IMR-90 (cell line): ENCODE measurements at regions not wholly inside any gene's neighbourhood (a gene's known extent, or its start where the extent isn't known, plus 50 kb on each side); places are given as distances from the start of the nearest gene placed in this dataset.

Source experiments
- ATAC-seq: fragments of 200-7000 bp; cut with Tn5 transposase; 2 replicates; pipeline ENCODE4 v1.9.1; 2020; ENCODE audit warnings: low read depth, mild to moderate bottlenecking, moderate library complexity
- BruUV-seq: library from RNA; stranded (reverse); fragments of 400-500 nt; replicated peaks from 2 replicates; lab custom pipeline; 2021; lab: Mats Ljungman, UMichigan
- CTCF ChIA-PET: fragments of 300-600 bp; formaldehyde crosslinking; extraction: SDS; loops from one replicate; lab custom pipeline; 2021; ENCODE audit warnings: antibody characterized with exemption; lab: Yijun Ruan, JAX
- POLR2A ChIA-PET: fragments of 300-600 bp; sonication (Branson Sonifier 250); formaldehyde crosslinking; loops from one replicate; lab custom pipeline; 2022; ENCODE audit warnings: antibody characterized with exemption; ENCODE audit not compliant: unreplicated experiment; lab: Charles Lee
- DNase-seq: peaks from one replicate; pipeline ENCODE4 v3.0.0; 2013
- H2AFZ ChIP-seq: replicated peaks from 2 replicates; pipeline ENCODE3; 2013; ENCODE audit warnings: low read length, mild to moderate bottlenecking; ENCODE audit not compliant: poor library complexity
- H2AK5ac ChIP-seq: 2 replicates; pipeline ENCODE4 v1.6.1; 2013; ENCODE audit warnings: low read depth, low read length, inconsistent platforms
- H2AK9ac ChIP-seq: replicated peaks from 2 replicates; pipeline ENCODE3; 2013; ENCODE audit warnings: mild to moderate bottlenecking, low read depth, low read length, moderate library complexity; ENCODE audit not compliant: poor library complexity
- H2BK120ac ChIP-seq: 2 replicates; pipeline ENCODE4 v1.6.1; 2013; ENCODE audit warnings: low read depth, low read length, inconsistent platforms
- H2BK15ac ChIP-seq: 3 replicates; pipeline ENCODE4 v1.6.1; 2013; ENCODE audit warnings: low read depth, low read length, inconsistent platforms
- H2BK20ac ChIP-seq: 2 replicates; pipeline ENCODE4 v1.6.1; 2013; ENCODE audit warnings: low read depth, mild to moderate bottlenecking, inconsistent platforms, low read length, moderate library complexity
- H2BK5ac ChIP-seq: 2 replicates; pipeline ENCODE4 v1.6.1; 2013; ENCODE audit warnings: mild to moderate bottlenecking, low read depth, low read length, inconsistent platforms; ENCODE audit not compliant: poor library complexity, severe bottlenecking
- H3K14ac ChIP-seq: replicated peaks from 2 replicates; pipeline ENCODE4 v1.6.1; 2013; ENCODE audit warnings: low read depth, low read length, inconsistent platforms
- H3K18ac ChIP-seq: 2 replicates; pipeline ENCODE4 v1.6.1; 2013; ENCODE audit warnings: low read depth, low read length, control low read depth
- H3K23ac ChIP-seq: 2 replicates; pipeline ENCODE4 v1.6.1; 2013; ENCODE audit warnings: low read depth, low read length, inconsistent platforms
- H3K27ac ChIP-seq: 2 replicates; pipeline ENCODE4 v1.5.1; 2013; ENCODE audit warnings: mild to moderate bottlenecking, control low read depth, low read length; ENCODE audit not compliant: insufficient read depth
- H3K27me3 ChIP-seq: 2 replicates; pipeline ENCODE4 v1.6.1; 2013; ENCODE audit warnings: low read length; ENCODE audit not compliant: control insufficient read depth, insufficient read depth
- H3K36me3 ChIP-seq: 2 replicates; pipeline ENCODE4 v1.6.1; 2013; ENCODE audit warnings: low read length, mixed read lengths; ENCODE audit not compliant: control insufficient read depth, insufficient read depth
- H3K4ac ChIP-seq: 2 replicates; pipeline ENCODE4 v1.6.1; 2013; ENCODE audit warnings: low read depth, low read length, inconsistent platforms
- H3K4me1 ChIP-seq: 2 replicates; pipeline ENCODE4 v1.6.1; 2013; ENCODE audit warnings: low read length, mixed read lengths; ENCODE audit not compliant: control insufficient read depth, insufficient read depth
- H3K4me2 ChIP-seq: 2 replicates; pipeline ENCODE4 v1.6.1; 2013; ENCODE audit warnings: low read depth, mild to moderate bottlenecking, control low read depth, low read length, moderate library complexity
- H3K4me3 ChIP-seq: 2 replicates; pipeline ENCODE4 v1.5.1; 2013; ENCODE audit warnings: low read depth, mild to moderate bottlenecking, control low read depth, low read length, moderate library complexity; ENCODE audit not compliant: insufficient read depth
- H3K56ac ChIP-seq: 2 replicates; pipeline ENCODE4 v1.6.1; 2013; ENCODE audit warnings: low read length, inconsistent platforms; ENCODE audit not compliant: insufficient read depth; ENCODE audit errors: extremely low read depth
- H3K79me1 ChIP-seq, 2 experiments: 2 replicates each; pipeline ENCODE4 v1.6.1; 2013; ENCODE audit warnings: low read length in 2 of 2, inconsistent platforms in 1 of 2, low read depth in 1 of 2
- H3K9ac ChIP-seq: 2 replicates; pipeline ENCODE4 v1.6.1; 2013; ENCODE audit warnings: low read depth, low read length, control low read depth
- H3K9me1 ChIP-seq: 2 replicates; pipeline ENCODE4 v1.6.1; 2013; ENCODE audit warnings: low read length, inconsistent platforms; ENCODE audit not compliant: insufficient read depth
- H3K9me3 ChIP-seq: 2 replicates; pipeline ENCODE4 v1.6.1; 2013; ENCODE audit warnings: low read length; ENCODE audit not compliant: control insufficient read depth, insufficient read depth
- H4K20me1 ChIP-seq: 2 replicates; pipeline ENCODE4 v1.6.1; 2013; ENCODE audit warnings: low read length, inconsistent platforms; ENCODE audit not compliant: insufficient read depth
- H4K5ac ChIP-seq: 2 replicates; pipeline ENCODE4 v1.6.1; 2013; ENCODE audit warnings: mild to moderate bottlenecking, low read depth, low read length, control low read depth
- H4K8ac ChIP-seq, 2 experiments: 2 replicates each; pipeline ENCODE4 v1.6.1; 2013; ENCODE audit warnings: low read depth in 2 of 2, low read length in 2 of 2, control low read depth in 1 of 2, inconsistent platforms in 1 of 2
- H4K91ac ChIP-seq: 2 replicates; pipeline ENCODE4 v1.6.1; 2013; ENCODE audit warnings: low read depth, low read length, inconsistent platforms; ENCODE audit not compliant: insufficient read depth
- MXI1 ChIP-seq: IDR thresholded peaks from 2 replicates; pipeline ENCODE4 v1.6.1; 2012; ENCODE audit warnings: low read depth, mild to moderate bottlenecking, low read length, moderate library complexity, borderline replicate concordance
- NFE2L2 ChIP-seq: fragments of 150-350 bp; IDR thresholded peaks from 2 replicates; pipeline ENCODE4 v1.6.1; 2016; ENCODE audit warnings: low read depth, mild to moderate bottlenecking, low read length
- RAD21 ChIP-seq: IDR thresholded peaks from 2 replicates; pipeline ENCODE4 v1.6.1; 2012; ENCODE audit warnings: low read length, improper control_type of control experiment
- RCOR1 ChIP-seq: IDR thresholded peaks from 2 replicates; pipeline ENCODE4 v1.6.1; 2012; ENCODE audit warnings: mild to moderate bottlenecking, low read length, improper control_type of control experiment; ENCODE audit not compliant: insufficient replicate concordance
- RFX5 ChIP-seq: IDR thresholded peaks from 2 replicates; pipeline ENCODE4 v1.8.0; 2012; ENCODE audit warnings: low read depth, mild to moderate bottlenecking, low read length, moderate library complexity
- WGBS, 2 experiments: methylation state at CpG; one replicate each; pipeline versions ENCODE4 v1.1.5 to v1.1.7; 2013; ENCODE audit warnings: missing lambda C conversion rate in 2 of 2; ENCODE audit not compliant: insufficient read length in 1 of 2; ENCODE audit errors: extremely low coverage in 2 of 2; 5-methylcytosine and 5-hydroxymethylcytosine counted together
- dilution Hi-C: fragments of 300-500 bp; cut with HindIII; formaldehyde crosslinking; loops from one replicate; pipeline ENCODE4 v1.14.3; 2018; ENCODE audit warnings: low sequenced_read_pairs; ENCODE audit not compliant: unreplicated experiment
- in situ Hi-C: fragments of 300-500 bp; cut with MboI; formaldehyde crosslinking; loops from 3 replicates; pipeline ENCODE4 v1.14.3; 2019; ENCODE audit warnings: low sequenced_read_pairs, inconsistent platforms, mixed read lengths
- intact Hi-C: fragments of 100-400 bp; cut with micrococcal nuclease; formaldehyde crosslinking; loops from 2 replicates; pipeline ENCODE4 v1.10.0; 2022
- TF ChIP-seq, protein P1 (sequence below): fragments of 150-350 bp; IDR thresholded peaks from 2 replicates; pipeline ENCODE4 v1.6.1; 2016; ENCODE audit warnings: low read depth, mild to moderate bottlenecking, low read length, moderate library complexity, borderline replicate concordance
- TF ChIP-seq, protein P2 (sequence below): conservative IDR thresholded peaks from 2 replicates; pipeline ENCODE4 v1.5.1; 2012; ENCODE audit warnings: mild to moderate bottlenecking, low read depth, low read length, improper control_type of control experiment

DNA sequence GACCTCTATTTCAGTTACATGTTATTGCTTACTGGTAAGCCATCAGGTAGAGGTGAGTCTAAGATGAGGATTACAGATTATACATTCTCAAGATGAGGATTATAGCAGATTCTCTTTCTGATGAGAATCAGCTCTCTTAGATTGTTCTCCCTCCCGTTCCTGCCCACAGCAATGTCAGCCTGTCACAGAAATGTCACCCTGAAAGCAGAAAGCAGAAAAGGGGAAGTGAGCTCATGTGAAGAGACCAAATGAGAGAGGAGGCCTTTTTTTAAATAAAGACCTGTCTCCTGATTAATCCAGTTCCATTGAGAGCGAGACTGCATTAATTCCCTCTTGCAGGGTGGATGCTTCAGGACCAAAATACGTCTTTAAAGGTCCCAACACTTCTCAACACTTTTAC lies 445.6 kb downstream of the KCTD12 start:
- H3K4ac ChIP-seq, result no peak overlapping the region
- no peak overlapping the region for H3K23ac ChIP-seq
- no peak overlapping the region for H2BK120ac ChIP-seq
- no peak overlapping the region for H2AK9ac ChIP-seq
- H4K5ac ChIP-seq, result no peak overlapping the region
- no peaks in the 10 kb centered on the region for H3K36me3 ChIP-seq
- intact Hi-C loops (no loop called here), dilution Hi-C loops (no loop called here), in situ Hi-C loops (no loop called here)
- POLR2A ChIA-PET, result no interaction called here
- no peak overlapping the region for H3K4me2 ChIP-seq
- no peak overlapping the region for H3K4me3 ChIP-seq
- H4K20me1 ChIP-seq, result no peaks in the 10 kb centered on the region
- no peak overlapping the region for H2AK5ac ChIP-seq
- H2BK5ac ChIP-seq, result no peak overlapping the region
- BruUV-seq, result no TSS peak
- H2BK15ac ChIP-seq, result no peak overlapping the region
- 73% methylated on average over 2 of the region's 3 CpGs; no CpG with 5 or more reads in 1 of the 2 experiments for WGBS, 2 experiments
- ATAC-seq (no peak), DNase-seq (no peak)
- no peak overlapping the region for H4K8ac ChIP-seq
- H4K91ac ChIP-seq, result no peak overlapping the region
- no peak overlapping the region for H3K14ac ChIP-seq
- no peak overlapping the region for H2AFZ ChIP-seq
- peaks cover 5% of the 10 kb centered on the region; the same call in 1 of the 2 replicates for H3K4me1 ChIP-seq
- H3K9me3 ChIP-seq, result no peaks in the 10 kb centered on the region
- CTCF ChIA-PET, result interaction anchor here (1.0 kb wide), 1 partner anchor 10 kb away, joined by 3 read pairs; no protein-coding TSS in a partner anchor
- no peaks in the 10 kb centered on the region for H3K27me3 ChIP-seq
- no peak overlapping the region for H3K27ac ChIP-seq
- H3K18ac ChIP-seq, result no peak overlapping the region
- H3K9ac ChIP-seq, result no peak overlapping the region
- no peak overlapping the region for H2BK20ac ChIP-seq
- TF ChIP-seq RFX5, result no peak
- TF ChIP-seq RAD21, result no peak
- TF ChIP-seq, protein P1, sequence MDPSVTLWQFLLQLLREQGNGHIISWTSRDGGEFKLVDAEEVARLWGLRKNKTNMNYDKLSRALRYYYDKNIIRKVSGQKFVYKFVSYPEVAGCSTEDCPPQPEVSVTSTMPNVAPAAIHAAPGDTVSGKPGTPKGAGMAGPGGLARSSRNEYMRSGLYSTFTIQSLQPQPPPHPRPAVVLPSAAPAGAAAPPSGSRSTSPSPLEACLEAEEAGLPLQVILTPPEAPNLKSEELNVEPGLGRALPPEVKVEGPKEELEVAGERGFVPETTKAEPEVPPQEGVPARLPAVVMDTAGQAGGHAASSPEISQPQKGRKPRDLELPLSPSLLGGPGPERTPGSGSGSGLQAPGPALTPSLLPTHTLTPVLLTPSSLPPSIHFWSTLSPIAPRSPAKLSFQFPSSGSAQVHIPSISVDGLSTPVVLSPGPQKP, result no peak
- TF ChIP-seq, protein P2, sequence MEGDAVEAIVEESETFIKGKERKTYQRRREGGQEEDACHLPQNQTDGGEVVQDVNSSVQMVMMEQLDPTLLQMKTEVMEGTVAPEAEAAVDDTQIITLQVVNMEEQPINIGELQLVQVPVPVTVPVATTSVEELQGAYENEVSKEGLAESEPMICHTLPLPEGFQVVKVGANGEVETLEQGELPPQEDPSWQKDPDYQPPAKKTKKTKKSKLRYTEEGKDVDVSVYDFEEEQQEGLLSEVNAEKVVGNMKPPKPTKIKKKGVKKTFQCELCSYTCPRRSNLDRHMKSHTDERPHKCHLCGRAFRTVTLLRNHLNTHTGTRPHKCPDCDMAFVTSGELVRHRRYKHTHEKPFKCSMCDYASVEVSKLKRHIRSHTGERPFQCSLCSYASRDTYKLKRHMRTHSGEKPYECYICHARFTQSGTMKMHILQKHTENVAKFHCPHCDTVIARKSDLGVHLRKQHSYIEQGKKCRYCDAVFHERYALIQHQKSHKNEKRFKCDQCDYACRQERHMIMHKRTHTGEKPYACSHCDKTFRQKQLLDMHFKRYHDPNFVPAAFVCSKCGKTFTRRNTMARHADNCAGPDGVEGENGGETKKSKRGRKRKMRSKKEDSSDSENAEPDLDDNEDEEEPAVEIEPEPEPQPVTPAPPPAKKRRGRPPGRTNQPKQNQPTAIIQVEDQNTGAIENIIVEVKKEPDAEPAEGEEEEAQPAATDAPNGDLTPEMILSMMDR, result no peak
- TF ChIP-seq NFE2L2, result no peak
- no peak for TF ChIP-seq RCOR1
- TF ChIP-seq MXI1, result no peak
- no peak overlapping the region for H3K56ac ChIP-seq
- H3K79me1 ChIP-seq, result no peaks in the 10 kb centered on the region
- no peaks in the 10 kb centered on the region; the same call in 1 of the 2 replicates for H3K9me1 ChIP-seq
